Liver (tissue), 8 donors: ENCODE measurements at regions not wholly inside any gene's neighbourhood (a gene's known extent, or its start where the extent isn't known, plus 50 kb on each side); places are given as distances from the start of the nearest gene placed in this dataset.
A peak's percentile ranks its signal among the peaks of the same experiment; 100 is the strongest.

Experiments
- DNase-seq: peaks from one replicate; pipeline ENCODE4 v3.0.0-alpha.2; 2017; ENCODE audit warnings: low spot score
- H3K27ac ChIP-seq, 2 donors: one replicate each; pipeline ENCODE4 v1.7.0; 2013; ENCODE audit warnings: inconsistent platforms in 2 of 2, low read length in 2 of 2, control low read depth in 1 of 2, low read depth in 1 of 2, mild to moderate bottlenecking in 1 of 2
- H3K27me3 ChIP-seq, 4 donors: one replicate each; pipeline versions ENCODE4 v1.6.1 to v1.7.0; 2013; ENCODE audit warnings: low read length in 3 of 4, inconsistent platforms in 1 of 4, mild to moderate bottlenecking in 1 of 4, moderate library complexity in 1 of 4; ENCODE audit not compliant: control insufficient read depth in 4 of 4, insufficient read depth in 4 of 4
- H3K36me3 ChIP-seq, 4 donors: one replicate each; pipeline versions ENCODE4 v1.6.1 to v1.7.0; 2013; ENCODE audit warnings: low read length in 3 of 4, mild to moderate bottlenecking in 3 of 4, low read depth in 1 of 4, moderate library complexity in 1 of 4; ENCODE audit not compliant: control insufficient read depth in 4 of 4, insufficient read depth in 3 of 4
- H3K4me1 ChIP-seq, 4 donors: one replicate each; pipeline versions ENCODE4 v1.6.1 to v1.7.0; 2013; ENCODE audit warnings: low read length in 3 of 4, mild to moderate bottlenecking in 3 of 4, moderate library complexity in 1 of 4; ENCODE audit not compliant: control insufficient read depth in 4 of 4, insufficient read depth in 4 of 4
- H3K4me3 ChIP-seq, 3 donors: one replicate each; pipeline versions ENCODE4 v1.6.1 to v1.7.0; 2013; ENCODE audit warnings: low read length in 3 of 3, control low read depth in 1 of 3, low read depth in 1 of 3, mild to moderate bottlenecking in 1 of 3
- H3K9ac ChIP-seq, 2 donors: one replicate each; pipeline ENCODE4 v1.7.0; 2013; ENCODE audit warnings: low read length in 2 of 2, mild to moderate bottlenecking in 2 of 2, moderate library complexity in 2 of 2, control low read depth in 1 of 2, low read depth in 1 of 2
- H3K9me3 ChIP-seq, 4 donors: one replicate each; pipeline versions ENCODE4 v1.6.1 to v1.7.0; 2013; ENCODE audit warnings: low read length in 3 of 4; ENCODE audit not compliant: control insufficient read depth in 4 of 4
- ATF3 ChIP-seq: IDR thresholded peaks from 2 replicates; pipeline ENCODE4 v1.6.1; 2016; ENCODE audit warnings: antibody characterized with exemption
- CTCF ChIP-seq: fragments of 150-350 bp; IDR thresholded peaks from 2 replicates; pipeline ENCODE4 v1.5.1; 2017; ENCODE audit warnings: improper control_type of control experiment, low read depth, low read length; ENCODE audit not compliant: missing input control
- EGR1 ChIP-seq, 2 donors: IDR thresholded peaks; 2 replicates each; pipeline ENCODE4 v1.6.1; 2016 to 2018; ENCODE audit warnings: antibody characterized with exemption in 2 of 2, low read depth in 2 of 2
- FOXA1 ChIP-seq: IDR thresholded peaks from 2 replicates; pipeline ENCODE4 v1.6.1; 2016; ENCODE audit warnings: antibody characterized with exemption
- FOXA2 ChIP-seq: IDR thresholded peaks from 2 replicates; pipeline ENCODE4 v1.6.1; 2016; ENCODE audit warnings: antibody characterized with exemption
- GABPA ChIP-seq, 2 donors: IDR thresholded peaks in 1 of 2; conservative IDR thresholded peaks in 1 of 2; 2 replicates each; pipeline ENCODE4 v1.6.1; 2016; ENCODE audit warnings: antibody characterized with exemption in 2 of 2, mild to moderate bottlenecking in 1 of 2, moderate library complexity in 1 of 2
- HNF4A ChIP-seq, 2 donors: conservative IDR thresholded peaks; 2 replicates each; pipeline ENCODE4 v1.6.1; 2016; ENCODE audit warnings: antibody characterized with exemption in 2 of 2, mild to moderate bottlenecking in 2 of 2
- HNF4G ChIP-seq: IDR thresholded peaks from 2 replicates; pipeline ENCODE4 v1.6.1; 2016; ENCODE audit warnings: antibody characterized with exemption
- JUND ChIP-seq, 2 donors: IDR thresholded peaks; 2 replicates each; pipeline ENCODE4 v1.6.1; 2016; ENCODE audit warnings: antibody characterized with exemption in 2 of 2
- MAX ChIP-seq: IDR thresholded peaks from 2 replicates; pipeline ENCODE4 v1.6.1; 2016; ENCODE audit warnings: antibody characterized with exemption
- NR2F2 ChIP-seq: IDR thresholded peaks from 2 replicates; pipeline ENCODE4 v1.6.1; 2016; ENCODE audit warnings: antibody characterized with exemption
- RAD21 ChIP-seq, 2 donors: IDR thresholded peaks; 2 replicates each; pipeline ENCODE4 v1.6.1; 2016; ENCODE audit warnings: antibody characterized with exemption in 2 of 2, mild to moderate bottlenecking in 2 of 2
- REST ChIP-seq: IDR thresholded peaks from 2 replicates; pipeline ENCODE4 v1.6.1; 2016; ENCODE audit warnings: antibody characterized with exemption, mild to moderate bottlenecking
- RXRA ChIP-seq, 2 donors: IDR thresholded peaks; 2 replicates each; pipeline ENCODE4 v1.6.1; 2017 to 2018; ENCODE audit warnings: antibody characterized with exemption in 2 of 2, mild to moderate bottlenecking in 1 of 2
- SP1 ChIP-seq: IDR thresholded peaks from 2 replicates; pipeline ENCODE4 v1.6.1; 2018; ENCODE audit warnings: antibody characterized with exemption, mild to moderate bottlenecking
- TAF1 ChIP-seq: conservative IDR thresholded peaks from 2 replicates; pipeline ENCODE4 v1.6.1; 2016; ENCODE audit warnings: antibody characterized with exemption, mild to moderate bottlenecking
- YY1 ChIP-seq: IDR thresholded peaks from 2 replicates; pipeline ENCODE4 v1.6.1; 2016; ENCODE audit warnings: antibody characterized with exemption, mild to moderate bottlenecking
- WGBS: extraction: QIAGEN DNeasy Blood & Tissue Kit; methylation state at CpG from one replicate; pipeline ENCODE4 v1.1.7; 2013; 5-methylcytosine and 5-hydroxymethylcytosine counted together
- donor health status: healthy.
- donor health status: healthy.
- donor health status: healthy.
- donor health status: healthy.
- donor health status: healthy.

GRCh38 chr6:170100046-170100445 is 190.8 kb downstream of the DLL1 start:
- no peak overlapping the region for H3K27ac ChIP-seq

GRCh38 chr6:170099387-170099786 is 191.5 kb downstream of the DLL1 start:
- no peaks in the 10 kb centered on the region for H3K36me3 ChIP-seq
- peak; percentile 16 for DNase-seq
- H3K4me3 ChIP-seq: no peak overlapping the region
- H3K27ac ChIP-seq: no peak overlapping the region
- no peaks in the 10 kb centered on the region for H3K9me3 ChIP-seq
- WGBS: 84% methylated on average over 11 of the region's 11 CpGs
- no peaks in the 10 kb centered on the region for H3K4me1 ChIP-seq
- no peaks in the 10 kb centered on the region for H3K27me3 ChIP-seq
- no peak overlapping the region for H3K9ac ChIP-seq
- no peak for TF ChIP-seq GABPA (IDR thresholded peaks at IDR 0.05 in 1 of 2, conservative IDR thresholded peaks at IDR 0.05 in 1 of 2)
- TF ChIP-seq ATF3: no peak
- no peak for TF ChIP-seq YY1
- TF ChIP-seq JUND (IDR thresholded peaks at IDR 0.05): no peak
- no peak for TF ChIP-seq FOXA1
- TF ChIP-seq MAX: no peak
- TF ChIP-seq TAF1: no peak
- no peak for TF ChIP-seq NR2F2
- TF ChIP-seq RXRA (IDR thresholded peaks at IDR 0.05): no peak
- TF ChIP-seq EGR1 (IDR thresholded peaks at IDR 0.05; ENCODE audit: low read depth in 2 of 2): no peak

More at GRCh38 chr6:170100046-170100445, 190.8 kb downstream of the DLL1 start:
- no peak overlapping the region for H3K9ac ChIP-seq
- WGBS: 84% methylated on average over 8 of the region's 8 CpGs
- H3K4me1 ChIP-seq: no peaks in the 10 kb centered on the region
- TF ChIP-seq SP1 (no peak), HNF4G (no peak), RAD21 (IDR thresholded peaks at IDR 0.05) (no peak), FOXA1 (no peak), NR2F2 (no peak), CTCF (no peak), REST (no peak), EGR1 (IDR thresholded peaks at IDR 0.05; ENCODE audit: low read depth in 2 of 2) (no peak), FOXA2 (no peak), JUND (IDR thresholded peaks at IDR 0.05) (no peak), HNF4A (conservative IDR thresholded peaks at IDR 0.05) (no peak)
- H3K27me3 ChIP-seq: no peaks in the 10 kb centered on the region
- peak; percentile 13 for DNase-seq
- H3K36me3 ChIP-seq: no peaks in the 10 kb centered on the region
- H3K4me3 ChIP-seq: no peak overlapping the region
- no peaks in the 10 kb centered on the region for H3K9me3 ChIP-seq
